HCT116 (cell line): ENCODE measurements at regions not wholly inside any gene's neighbourhood (a gene's known extent, or its start where the extent isn't known, plus 50 kb on each side); places are given as distances from the start of the nearest gene placed in this dataset.

Source experiments
- ATAC-seq: fragments of 200-7000 bp; cut with Tn5 transposase; 2 replicates; pipeline ENCODE4 v1.9.1; 2020; ENCODE audit warnings: mild to moderate bottlenecking, moderate library complexity
- BruUV-seq: library from RNA; stranded (reverse); fragments of 400-500 nt; replicated peaks from 2 replicates; lab custom pipeline; 2021; lab: Mats Ljungman, UMichigan
- CTCF ChIA-PET: fragments of 300-600 bp; sonication (Branson Sonifier 250); formaldehyde crosslinking; loops from one replicate; lab custom pipeline; 2021; ENCODE audit warnings: antibody characterized with exemption; lab: Charles Lee
- POLR2A ChIA-PET: fragments of 300-600, 350-600 bp; sonication (Branson Sonifier 250); formaldehyde crosslinking; loops from one replicate; lab custom pipeline; 2021; ENCODE audit warnings: antibody characterized with exemption; lab: Charles Lee
- RAD21 ChIA-PET, 2 experiments: fragments of 300-600 bp; sonication (Branson Sonifier 250); formaldehyde crosslinking; loops; one replicate each; lab custom pipeline; 2023; ENCODE audit warnings: low total read pairs in 2 of 2; ENCODE audit not compliant: uncharacterized antibody in 2 of 2, unreplicated experiment in 2 of 2, low non-redundant PET in 1 of 2; lab: Charles Lee
- DNase-seq: peaks from one replicate; pipeline ENCODE4 v3.0.0-alpha.2; 2010; ENCODE audit warnings: low read depth, low spot score
- H2AFZ ChIP-seq: fragments of 200-600 bp; shearing (Covaris generic), sonication (generic); 2 replicates; pipeline ENCODE4 v1.6.1; 2017; ENCODE audit warnings: low read depth, mixed run types, mixed read lengths, antibody characterized with exemption, low read length; ENCODE audit not compliant: poor library complexity, severe bottlenecking
- H3K27ac ChIP-seq: 2 replicates; pipeline ENCODE4 v1.5.1; 2012; ENCODE audit warnings: low read depth, low read length
- H3K27me3 ChIP-seq: fragments of 200-600 bp; sonication (generic); 2 replicates; pipeline ENCODE4 v1.6.1; 2016; ENCODE audit warnings: mixed run types, low read length, mixed read lengths; ENCODE audit not compliant: insufficient read depth
- H3K36me3 ChIP-seq, 2 experiments: fragments of 200-500 bp in 1 of 2; fragments of 200-600 bp in 1 of 2; sonication (Bioruptor generic) in 1 of 2; sonication (generic) in 1 of 2; 2 replicates each; pipeline versions ENCODE4 v1.5.1 to v1.6.1; 2014 to 2016; ENCODE audit warnings: low read length in 2 of 2, inconsistent platforms in 1 of 2, mixed read lengths in 1 of 2, mixed run types in 1 of 2; ENCODE audit not compliant: insufficient read depth in 2 of 2, control insufficient read depth in 1 of 2
- H3K4me1 ChIP-seq, 2 experiments: fragments of 200-600 bp in 1 of 2; sonication (generic) in 1 of 2; 2 replicates each; pipeline versions ENCODE4 v1.5.1 to v1.6.1; 2012 to 2017; ENCODE audit warnings: low read length in 2 of 2, inconsistent platforms in 1 of 2, mild to moderate bottlenecking in 1 of 2, mixed read lengths in 1 of 2, mixed run types in 1 of 2, moderate library complexity in 1 of 2; ENCODE audit not compliant: insufficient read depth in 2 of 2, control insufficient read depth in 1 of 2
- H3K4me2 ChIP-seq: fragments of 200-600 bp; sonication (generic); 2 replicates; pipeline ENCODE4 v1.6.1; 2017; ENCODE audit warnings: mixed run types, low read length, mixed read lengths
- H3K4me3 ChIP-seq, 2 experiments: fragments of 200-600 bp in 1 of 2; sonication (generic) in 1 of 2; replicated peaks in 1 of 2; 2 replicates each; pipeline ENCODE4 v1.5.1; 2011 to 2016; ENCODE audit warnings: low read length in 2 of 2, control low read depth in 1 of 2, low read depth in 1 of 2, mild to moderate bottlenecking in 1 of 2, mixed read lengths in 1 of 2, mixed run types in 1 of 2
- H3K79me2 ChIP-seq: fragments of 200-600 bp; sonication (generic); 2 replicates; pipeline ENCODE4 v1.6.1; 2017; ENCODE audit warnings: mild to moderate bottlenecking, mixed run types, low read length, moderate library complexity, mixed read lengths; ENCODE audit not compliant: insufficient read depth
- H3K9ac ChIP-seq: fragments of 200-600 bp; sonication (generic); 2 replicates; pipeline ENCODE4 v1.6.1; 2016; ENCODE audit warnings: low read length, mixed read lengths
- H3K9me2 ChIP-seq: fragments of 200-600 bp; sonication (generic), shearing (Covaris generic); 2 replicates; pipeline ENCODE4 v1.6.1; 2017; ENCODE audit warnings: mixed run types, mild to moderate bottlenecking, moderate library complexity; ENCODE audit not compliant: insufficient read depth
- H3K9me3 ChIP-seq, 2 experiments: fragments of 200-500 bp in 1 of 2; fragments of 200-600 bp in 1 of 2; sonication (Bioruptor generic) in 1 of 2; sonication (generic) in 1 of 2; 2 replicates each; pipeline ENCODE4 v1.6.1; 2014 to 2017; ENCODE audit warnings: low read length in 2 of 2, mixed read lengths in 2 of 2, inconsistent platforms in 1 of 2, low read depth in 1 of 2, mild to moderate bottlenecking in 1 of 2, mixed run types in 1 of 2, moderate library complexity in 1 of 2; ENCODE audit not compliant: control insufficient read depth in 1 of 2, insufficient read depth in 1 of 2
- H4K20me1 ChIP-seq: fragments of 200-600 bp; sonication (generic), shearing (Covaris generic); 2 replicates; pipeline ENCODE4 v1.6.1; 2017; ENCODE audit warnings: mixed run types, mild to moderate bottlenecking, moderate library complexity; ENCODE audit not compliant: insufficient read depth
- CBX3 ChIP-seq: IDR thresholded peaks from 2 replicates; pipeline ENCODE4 v1.6.1; 2012; ENCODE audit warnings: low read depth
- CTCF ChIP-seq, 3 experiments: fragments of 200-600 bp in 1 of 3; sonication (generic) in 1 of 3; IDR thresholded peaks in 2 of 3; conservative IDR thresholded peaks in 1 of 3; 2 replicates each; pipeline ENCODE4 v1.5.1; 2012 to 2017; ENCODE audit warnings: low read depth in 2 of 3, low read length in 2 of 3, antibody characterized with exemption in 1 of 3, borderline replicate concordance in 1 of 3, control low read depth in 1 of 3, mild to moderate bottlenecking in 1 of 3, mixed read lengths in 1 of 3, mixed run types in 1 of 3, moderate library complexity in 1 of 3; ENCODE audit not compliant: insufficient read depth in 1 of 3
- EGR1 ChIP-seq: IDR thresholded peaks from 2 replicates; pipeline ENCODE4 v1.6.1; 2012; ENCODE audit warnings: low read depth
- ELF1 ChIP-seq: IDR thresholded peaks from 2 replicates; pipeline ENCODE4 v1.6.1; 2012; ENCODE audit warnings: low read depth, borderline replicate concordance
- EZH2 ChIP-seq: fragments of 200-600 bp; sonication (generic); IDR thresholded peaks from 2 replicates; pipeline ENCODE4 v1.6.1; 2017; ENCODE audit warnings: antibody characterized with exemption, mixed run types
- EZH2phosphoT487 ChIP-seq: fragments of 200-600 bp; IDR thresholded peaks from 2 replicates; pipeline ENCODE4 v1.6.1; 2018; ENCODE audit warnings: antibody characterized with exemption, borderline replicate concordance
- JUND ChIP-seq: IDR thresholded peaks from 2 replicates; pipeline ENCODE4 v1.6.1; 2012
- POLR2A ChIP-seq: IDR thresholded peaks from 2 replicates; pipeline ENCODE4 v1.7.0; 2011; ENCODE audit warnings: borderline replicate concordance; ENCODE audit not compliant: insufficient read depth, insufficient read length; ENCODE audit errors: extremely low read depth
- RAD21 ChIP-seq: IDR thresholded peaks from 2 replicates; pipeline ENCODE4 v1.6.1; 2012; ENCODE audit warnings: low read depth, mild to moderate bottlenecking
- REST ChIP-seq: IDR thresholded peaks from 2 replicates; pipeline ENCODE4 v1.6.1; 2012; ENCODE audit warnings: low read depth
- SIN3A ChIP-seq: IDR thresholded peaks from 2 replicates; pipeline ENCODE4 v1.6.1; 2012; ENCODE audit warnings: low read depth
- SRF ChIP-seq: IDR thresholded peaks from 2 replicates; pipeline ENCODE4 v1.6.1; 2012; ENCODE audit warnings: low read depth
- TCF7L2 ChIP-seq: IDR thresholded peaks from 2 replicates; pipeline ENCODE4 v1.7.0; 2011; ENCODE audit warnings: borderline replicate concordance, inconsistent platforms; ENCODE audit not compliant: insufficient read depth, insufficient read length; ENCODE audit errors: extremely low read depth
- ZFX ChIP-seq: fragments of 450-650 bp; IDR thresholded peaks from 2 replicates; pipeline ENCODE4 v1.6.1; 2017
- ZNF274 ChIP-seq: fragments of 200-500 bp; sonication (Bioruptor generic); IDR thresholded peaks from 2 replicates; pipeline ENCODE4 v1.6.1; 2014; ENCODE audit warnings: mild to moderate bottlenecking, low read depth, low read length, inconsistent platforms
- intact Hi-C: fragments of 100-400 bp; cut with micrococcal nuclease; formaldehyde crosslinking; loops from 2 replicates; pipeline ENCODE4 v1.10.0; 2022
- TF ChIP-seq, protein P1 (sequence below): IDR thresholded peaks from 2 replicates; pipeline ENCODE4 v1.6.1; 2012
- TF ChIP-seq, protein P2 (sequence below): IDR thresholded peaks from 2 replicates; pipeline ENCODE4 v1.6.1; 2012

DNA sequence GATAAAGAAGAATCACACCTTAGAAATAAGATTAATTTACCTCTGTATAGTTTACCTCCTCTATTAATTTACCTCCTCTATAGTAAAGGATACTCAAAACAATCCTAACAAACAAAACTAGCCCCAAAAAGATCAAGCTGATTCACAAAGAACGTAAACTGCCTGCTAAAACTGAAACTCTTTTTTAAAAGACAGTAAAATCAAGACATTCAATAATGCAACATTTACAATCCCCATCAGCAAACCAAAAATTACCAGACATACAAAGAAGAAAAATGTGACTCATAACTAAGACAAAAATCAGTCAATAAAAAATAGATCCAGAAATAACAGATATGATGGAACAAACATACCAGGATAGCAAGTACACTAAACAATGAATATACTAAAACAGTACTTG lies 215.7 kb downstream of the ZEB2 start:
- TF ChIP-seq EZH2 (no peak), CBX3 (no peak), JUND (no peak), SIN3A (no peak), RAD21 (no peak), EZH2phosphoT487 (no peak), ELF1 (no peak), POLR2A (no peak), ZFX (no peak), CTCF (IDR thresholded peaks at IDR 0.05 in 2 of 3, conservative IDR thresholded peaks at IDR 0.05 in 1 of 3; ENCODE audit: borderline replicate concordance in 1 of 3, insufficient read depth in 1 of 3, low read depth in 2 of 3, low read length in 2 of 3) (no peak), ZNF274 (no peak), REST (no peak), SRF (no peak), EGR1 (no peak), TCF7L2 (no peak)
- TF ChIP-seq, protein P1, sequence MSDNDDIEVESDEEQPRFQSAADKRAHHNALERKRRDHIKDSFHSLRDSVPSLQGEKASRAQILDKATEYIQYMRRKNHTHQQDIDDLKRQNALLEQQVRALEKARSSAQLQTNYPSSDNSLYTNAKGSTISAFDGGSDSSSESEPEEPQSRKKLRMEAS = no peak
- TF ChIP-seq, protein P2, sequence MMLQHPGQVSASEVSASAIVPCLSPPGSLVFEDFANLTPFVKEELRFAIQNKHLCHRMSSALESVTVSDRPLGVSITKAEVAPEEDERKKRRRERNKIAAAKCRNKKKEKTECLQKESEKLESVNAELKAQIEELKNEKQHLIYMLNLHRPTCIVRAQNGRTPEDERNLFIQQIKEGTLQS = no peak
- intact Hi-C loops = no loop called here
- no peaks in the 10 kb centered on the region for H3K79me2 ChIP-seq
- H3K4me1 ChIP-seq = no peaks in the 10 kb centered on the region
- DNase-seq (no peak), ATAC-seq (no peak)
- no peak overlapping the region for H3K27ac ChIP-seq
- no TSS peak for BruUV-seq
- no peaks in the 10 kb centered on the region for H4K20me1 ChIP-seq
- H3K4me3 ChIP-seq = no peak overlapping the region
- POLR2A ChIA-PET = no interaction called here
- RAD21 ChIA-PET = no interaction called here
- no peak overlapping the region for H3K4me2 ChIP-seq
- H3K9me2 ChIP-seq = no peaks in the 10 kb centered on the region
- no peaks in the 10 kb centered on the region for H3K9me3 ChIP-seq
- no peak overlapping the region for H3K9ac ChIP-seq
- no peaks in the 10 kb centered on the region for H3K27me3 ChIP-seq
- no peak overlapping the region for H2AFZ ChIP-seq
- no peaks in the 10 kb centered on the region for H3K36me3 ChIP-seq
- CTCF ChIA-PET = no interaction called here
